NCI-H526 (cell line): ENCODE measurements at regions not wholly inside any gene's neighbourhood (a gene's known extent, or its start where the extent isn't known, plus 50 kb on each side); places are given as distances from the start of the nearest gene placed in this dataset.
A peak's percentile ranks its signal among the peaks of the same experiment; 100 is the strongest.
"Not testable (repeated sequence)": the region's sequence is repeated elsewhere in the genome, so short reads cannot be mapped to it uniquely, and the experiment has no call there.

Experiments
- DNase-seq, 2 experiments: peaks; one replicate each; lab custom pipeline; 2025; lab: John Stamatoyannopoulos, UW

GRCh38 chrX:107296184-107296583 is 89.8 kb downstream of the DNAAF6 start:
- DNase-seq = not testable (repeated sequence)

GRCh38 chrX:107298276-107298675 is 91.9 kb downstream of the DNAAF6 start:
- no peak for DNase-seq

GRCh38 chrX:107301253-107301652 is 94.8 kb downstream of the DNAAF6 start:
- DNase-seq = no peak

- DNase-seq = no peak
These were observed 97.7 kb downstream of the DNAAF6 start for GRCh38 chrX:107304141-107304540.

- DNase-seq = no peak
These were observed 117.5 kb downstream of the DNAAF6 start for GRCh38 chrX:107323786-107324492.

- peak; percentile 28 to 57 for DNase-seq
These were observed 118.3 kb downstream of the DNAAF6 start for GRCh38 chrX:107324493-107325310.

- DNase-seq = no peak
These were observed 119.1 kb downstream of the DNAAF6 start for GRCh38 chrX:107325467-107325866.

- no peak for DNase-seq
These were observed 101.4 kb upstream of the FRMPD3 start for GRCh38 chrX:107348051-107348450.

- no peak for DNase-seq
These were observed 100.5 kb upstream of the FRMPD3 start for GRCh38 chrX:107348990-107349389.

- no peak for DNase-seq
These were observed 93.9 kb upstream of the FRMPD3 start for GRCh38 chrX:107355533-107355932.

- DNase-seq = no peak
These were observed 88.6 kb upstream of the FRMPD3 start for GRCh38 chrX:107360788-107361360.

- DNase-seq = not testable (repeated sequence)
These were observed 79.3 kb upstream of the FRMPD3 start for GRCh38 chrX:107370185-107370584.

- DNase-seq = no peak
These were observed 75.3 kb upstream of the FRMPD3 start for GRCh38 chrX:107374132-107374531.

GRCh38 chrX:107374831-107375230 is 74.6 kb upstream of the FRMPD3 start:
- DNase-seq = no peak

- DNase-seq = not testable (repeated sequence)
These were observed 73.3 kb upstream of the FRMPD3 start for GRCh38 chrX:107376186-107376585.

- no peak for DNase-seq
These were observed 64.9 kb upstream of the FRMPD3 start for GRCh38 chrX:107384397-107385105.

GRCh38 chrX:107389726-107390125 is 59.7 kb upstream of the FRMPD3 start:
- no peak for DNase-seq

GRCh38 chrX:107393656-107394055 is 55.8 kb upstream of the FRMPD3 start:
- not testable (repeated sequence) for DNase-seq

- no peak for DNase-seq
These were observed 53.2 kb upstream of the FRMPD3 start for GRCh38 chrX:107396235-107396634.

- DNase-seq = no peak
These were observed 52.7 kb upstream of the FRMPD3 start for GRCh38 chrX:107396783-107397182.

- DNase-seq = no peak
These were observed 51.3 kb upstream of the FRMPD3 start for GRCh38 chrX:107398115-107398514.
